ENCODE measurements at regions not wholly inside any gene's neighbourhood (a gene's known extent, or its start where the extent isn't known, plus 50 kb on each side); places are given as distances from the start of the nearest gene placed in this dataset.
"Not testable (repeated sequence)": the region's sequence is repeated elsewhere in the genome, so short reads cannot be mapped to it uniquely, and the experiment has no call there.

- DNase-seq (ENCODE audit: low spot score): no peak
Measured at GRCh38 chr13:87538366-87539052, 132.7 kb upstream of the SLITRK5 start.

- DNase-seq (ENCODE audit: low spot score): no peak
Measured at GRCh38 chr13:87553142-87553541, 118.0 kb upstream of the SLITRK5 start.

GRCh38 chr13:87554045-87554444 lies 117.1 kb upstream of the SLITRK5 start:
- DNase-seq (ENCODE audit: low spot score): no peak

- no peak for DNase-seq (ENCODE audit: low spot score)
Measured at GRCh38 chr13:87557788-87558187, 113.4 kb upstream of the SLITRK5 start.

- DNase-seq (ENCODE audit: low spot score): not testable (repeated sequence)
Measured at GRCh38 chr13:87561580-87561979, 109.6 kb upstream of the SLITRK5 start.

GRCh38 chr13:87570669-87571068 lies 100.5 kb upstream of the SLITRK5 start:
- no peak for DNase-seq (ENCODE audit: low spot score)

- no peak for DNase-seq (ENCODE audit: low spot score)
Measured at GRCh38 chr13:87582399-87582798, 88.8 kb upstream of the SLITRK5 start.

GRCh38 chr13:87590518-87590917 lies 80.7 kb upstream of the SLITRK5 start:
- no peak for DNase-seq (ENCODE audit: low spot score)

GRCh38 chr13:87604437-87604836 lies 66.7 kb upstream of the SLITRK5 start:
- not testable (repeated sequence) for DNase-seq (ENCODE audit: low spot score)

- no peak for DNase-seq (ENCODE audit: low spot score)
Measured at GRCh38 chr13:87607266-87607665, 63.9 kb upstream of the SLITRK5 start.

GRCh38 chr13:87614276-87614675 lies 56.9 kb upstream of the SLITRK5 start:
- no peak for DNase-seq (ENCODE audit: low spot score)

Measured in AG08395 (cell line).